OCI-LY3 (cell line): ENCODE measurements at regions not wholly inside any gene's neighbourhood (a gene's known extent, or its start where the extent isn't known, plus 50 kb on each side); places are given as distances from the start of the nearest gene placed in this dataset.

Experiments used
- H2AFZ ChIP-seq: fragments of 200-600, 300-600 bp; shearing (Covaris generic); 2 replicates; pipeline ENCODE4 v1.6.0; 2014; ENCODE audit warnings: antibody characterized with exemption, low read depth, low read length
- H3K27ac ChIP-seq: fragments of 200-600, 300-600 bp; sonication (generic); 2 replicates; pipeline ENCODE4 v1.5.1; 2014; ENCODE audit warnings: mild to moderate bottlenecking, low read length, moderate library complexity, mixed read lengths
- H3K27me3 ChIP-seq: fragments of 200-600, 300-600 bp; sonication (generic); 2 replicates; pipeline ENCODE4 v1.6.1; 2014; ENCODE audit warnings: low read depth, low read length, mixed read lengths
- H3K36me3 ChIP-seq: fragments of 200-600, 300-600 bp; sonication (generic); replicated peaks from 2 replicates; pipeline ENCODE3; 2014; ENCODE audit warnings: low read depth, low read length, mixed read lengths
- H3K4me1 ChIP-seq: fragments of 300-600, 200-600 bp; sonication (generic); 2 replicates; pipeline ENCODE4 v1.6.1; 2014; ENCODE audit warnings: low read length, mixed read lengths
- H3K4me2 ChIP-seq: fragments of 200-600, 300-600 bp; sonication (generic); 2 replicates; pipeline ENCODE4 v1.6.1; 2014; ENCODE audit warnings: low read length, mixed read lengths
- H3K4me3 ChIP-seq: fragments of 300-600, 200-600 bp; sonication (generic); 2 replicates; pipeline ENCODE4 v1.5.1; 2014; ENCODE audit warnings: antibody characterized with exemption, mild to moderate bottlenecking, low read length, moderate library complexity
- H3K79me2 ChIP-seq: fragments of 300-600, 200-600 bp; shearing (Covaris generic); 2 replicates; pipeline ENCODE4 v1.6.1; 2014; ENCODE audit warnings: mild to moderate bottlenecking, low read length, mixed read lengths
- H3K9ac ChIP-seq: fragments of 300-600, 200-600 bp; shearing (Covaris generic); 2 replicates; pipeline ENCODE4 v1.6.0; 2014; ENCODE audit warnings: mild to moderate bottlenecking, low read length, moderate library complexity
- H3K9me3 ChIP-seq: fragments of 200-600, 300-600 bp; shearing (Covaris generic); 2 replicates; pipeline ENCODE4 v1.6.1; 2014; ENCODE audit warnings: low read length, mixed read lengths; ENCODE audit not compliant: insufficient read depth
- H4K20me1 ChIP-seq: fragments of 200-600, 300-600 bp; sonication (generic); 2 replicates; pipeline ENCODE4 v1.6.1; 2016; ENCODE audit warnings: low read length, mixed read lengths; ENCODE audit not compliant: insufficient read depth
- CTCF ChIP-seq: fragments of 200-600, 300-600 bp; sonication (generic); IDR thresholded peaks from 2 replicates; pipeline ENCODE4 v1.5.1; 2014; ENCODE audit warnings: antibody characterized with exemption, low read length, low read depth
- EZH2phosphoT487 ChIP-seq: fragments of 200-600 bp; shearing (Covaris generic); IDR thresholded peaks from 2 replicates; pipeline ENCODE4 v1.6.1; 2018; ENCODE audit warnings: antibody characterized with exemption, mixed run types, low read depth

GRCh38 chr6:33904747-33905065 lies 100.9 kb upstream of the MLN start:
- no peak overlapping the region for H3K4me2 ChIP-seq

GRCh38 chr6:33904050-33904746 lies 100.4 kb upstream of the MLN start:
- H3K4me2 ChIP-seq, result no peak overlapping the region
- no peaks in the 10 kb centered on the region for H3K79me2 ChIP-seq
- H3K27ac ChIP-seq, result no peak overlapping the region

More at GRCh38 chr6:33904747-33905065, 100.9 kb upstream of the MLN start:
- peaks cover 4% of the 10 kb centered on the region; the same call in 1 of the 2 replicates for H3K27me3 ChIP-seq
- H3K4me3 ChIP-seq, result no peak overlapping the region
- no peaks in the 10 kb centered on the region for H4K20me1 ChIP-seq
- H3K36me3 ChIP-seq, result no peaks in the 10 kb centered on the region
- no peaks in the 10 kb centered on the region for H3K9me3 ChIP-seq
- no peak overlapping the region for H3K27ac ChIP-seq
- H2AFZ ChIP-seq, result no peak overlapping the region
- TF ChIP-seq EZH2phosphoT487 (no peak), CTCF (no peak)
- H3K9ac ChIP-seq, result no peak overlapping the region
- H3K4me1 ChIP-seq, result no peaks in the 10 kb centered on the region
- no peaks in the 10 kb centered on the region for H3K79me2 ChIP-seq

GRCh38 chr6:33903579-33903978 lies 99.8 kb upstream of the MLN start:
- Histone ChIP-seq H3K36me3 (no peaks in the 10 kb centered on the region), H4K20me1 (no peaks in the 10 kb centered on the region), H3K79me2 (no peaks in the 10 kb centered on the region), H3K27me3 (peaks cover 11% of the 10 kb centered on the region), H3K4me3 (no peak overlapping the region), H3K9me3 (no peaks in the 10 kb centered on the region), H3K4me1 (no peaks in the 10 kb centered on the region), H3K4me2 (no peak overlapping the region), H3K27ac (no peak overlapping the region), H2AFZ (no peak overlapping the region), H3K9ac (no peak overlapping the region)
- no peak for TF ChIP-seq CTCF
- no peak for TF ChIP-seq EZH2phosphoT487

More at GRCh38 chr6:33904050-33904746, 100.4 kb upstream of the MLN start:
- Histone ChIP-seq H4K20me1 (no peaks in the 10 kb centered on the region), H2AFZ (no peak overlapping the region), H3K9me3 (no peaks in the 10 kb centered on the region), H3K4me1 (no peaks in the 10 kb centered on the region), H3K36me3 (no peaks in the 10 kb centered on the region), H3K4me3 (no peak overlapping the region), H3K27me3 (peaks cover 5% of the 10 kb centered on the region; the same call in 1 of the 2 replicates), H3K9ac (no peak overlapping the region)
- no peak for TF ChIP-seq EZH2phosphoT487
- TF ChIP-seq CTCF, result no peak

- H3K27me3 ChIP-seq, result peaks cover 16% of the 10 kb centered on the region
- H4K20me1 ChIP-seq, result no peaks in the 10 kb centered on the region
- no peaks in the 10 kb centered on the region for H3K36me3 ChIP-seq
- H3K4me1 ChIP-seq, result no peaks in the 10 kb centered on the region
- H3K9me3 ChIP-seq, result no peaks in the 10 kb centered on the region
- no peaks in the 10 kb centered on the region for H3K79me2 ChIP-seq
- no peak overlapping the region for H2AFZ ChIP-seq
- no peak overlapping the region for H3K4me3 ChIP-seq
- no peak for TF ChIP-seq EZH2phosphoT487
- no peak for TF ChIP-seq CTCF
- H3K9ac ChIP-seq, result no peak overlapping the region
- no peak overlapping the region for H3K27ac ChIP-seq
- no peak overlapping the region for H3K4me2 ChIP-seq
Observed at GRCh38 chr6:33902457-33902853, 98.7 kb upstream of the MLN start.
